Fibroblast of mammary gland (primary cell): ENCODE measurements at regions not wholly inside any gene's neighbourhood (a gene's known extent, or its start where the extent isn't known, plus 50 kb on each side); places are given as distances from the start of the nearest gene placed in this dataset.

ENCODE experiments used
- DNase-seq: peaks from one replicate; pipeline ENCODE4 v3.0.0-alpha.2; 2010; ENCODE audit warnings: low read depth
- H3K4me3 ChIP-seq: 2 replicates; pipeline ENCODE4 v1.5.1; 2011; ENCODE audit warnings: low read depth, mild to moderate bottlenecking, low read length, moderate library complexity; ENCODE audit not compliant: control insufficient read depth
- CTCF ChIP-seq: conservative IDR thresholded peaks from 2 replicates; pipeline ENCODE4 v1.5.1; 2011; ENCODE audit warnings: low read depth, low read length, inconsistent platforms; ENCODE audit not compliant: control insufficient read depth, insufficient read depth

- DNase-seq: peak; percentile 93
- peak overlapping the region; percentile 67 for H3K4me3 ChIP-seq
These were observed 231.7 kb upstream of the SERP2 start for GRCh38 chr13:44141725-44142539.

GRCh38 chr13:44142540-44142867, 231.1 kb upstream of the SERP2 start:
- no peak for TF ChIP-seq CTCF
- H3K4me3 ChIP-seq: peak overlapping the region; percentile 67
- no peak for DNase-seq

More at GRCh38 chr13:44141725-44142539, 231.7 kb upstream of the SERP2 start:
- no peak for TF ChIP-seq CTCF

- no peak overlapping the region for H3K4me3 ChIP-seq
- peak; percentile 40 for DNase-seq
These were observed 230.5 kb upstream of the SERP2 start for GRCh38 chr13:44142941-44143665.

GRCh38 chr13:44146138-44146537, 227.5 kb upstream of the SERP2 start:
- TF ChIP-seq CTCF: no peak
- no peak overlapping the region for H3K4me3 ChIP-seq
- no peak for DNase-seq

More at GRCh38 chr13:44142941-44143665, 230.5 kb upstream of the SERP2 start:
- TF ChIP-seq CTCF: no peak

- H3K4me3 ChIP-seq: no peak overlapping the region
- no peak for TF ChIP-seq CTCF
- DNase-seq: no peak
These were observed 226.4 kb upstream of the SERP2 start for GRCh38 chr13:44147233-44147632.

- no peak for TF ChIP-seq CTCF
- H3K4me3 ChIP-seq: no peak overlapping the region
- DNase-seq: no peak
These were observed 226.0 kb upstream of the SERP2 start for GRCh38 chr13:44147648-44148047.
